Muscle of leg (tissue), 3 donors: ENCODE measurements at regions not wholly inside any gene's neighbourhood (a gene's known extent, or its start where the extent isn't known, plus 50 kb on each side); places are given as distances from the start of the nearest gene placed in this dataset.
A peak's percentile ranks its signal among the peaks of the same experiment; 100 is the strongest.

Source experiments
- DNase-seq: peaks from one replicate; pipeline ENCODE4 v3.0.0; 2013
- H3K27ac ChIP-seq: one replicate; pipeline ENCODE4 v1.5.1; 2013; ENCODE audit warnings: mild to moderate bottlenecking, low read length, control low read depth
- H3K27me3 ChIP-seq: one replicate; pipeline ENCODE4 v1.6.1; 2013; ENCODE audit warnings: low read length; ENCODE audit not compliant: control insufficient read depth, insufficient read depth
- H3K36me3 ChIP-seq: one replicate; pipeline ENCODE4 v1.6.1; 2013; ENCODE audit warnings: low read length; ENCODE audit not compliant: control insufficient read depth, insufficient read depth
- H3K4me1 ChIP-seq: one replicate; pipeline ENCODE4 v1.6.1; 2013; ENCODE audit warnings: low read length; ENCODE audit not compliant: control insufficient read depth, insufficient read depth
- H3K4me3 ChIP-seq: one replicate; pipeline ENCODE4 v1.5.1; 2013; ENCODE audit warnings: low read length, control low read depth
- H3K9me3 ChIP-seq: replicated peaks from 2 replicates; pipeline ENCODE4 v1.6.1; 2013; ENCODE audit warnings: low read depth, low read length; ENCODE audit not compliant: control insufficient read depth
- WGBS: methylation state at CpG from one replicate; pipeline ENCODE4 v1.1.5; 2013; ENCODE audit warnings: missing lambda C conversion rate; ENCODE audit not compliant: insufficient coverage; 5-methylcytosine and 5-hydroxymethylcytosine counted together

DNA sequence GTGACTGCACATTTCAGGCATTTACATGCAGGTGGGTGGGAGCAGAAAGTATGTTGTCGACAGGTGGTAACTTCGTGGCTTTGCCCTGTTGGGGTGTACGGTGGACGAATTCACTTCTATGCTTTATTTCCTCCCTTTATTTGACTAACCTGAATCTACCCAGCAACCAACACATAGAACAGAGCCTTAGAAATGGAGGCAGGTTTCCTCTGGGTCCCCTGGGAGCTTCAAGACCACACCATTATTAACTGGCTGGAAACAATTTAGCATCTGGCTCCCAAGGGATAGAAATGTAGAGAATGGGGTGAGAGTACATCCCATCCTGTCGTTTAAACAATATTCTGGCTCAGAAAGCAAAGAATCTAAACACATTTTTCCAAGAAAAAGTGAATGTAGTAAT is 244.4 kb downstream of the DLEU7 start:
- H3K36me3 ChIP-seq: no peaks in the 10 kb centered on the region
- H3K27ac ChIP-seq: no peak overlapping the region
- H3K9me3 ChIP-seq: no peaks in the 10 kb centered on the region
- WGBS: no CpG with 5 or more reads among the region's 5 CpGs
- peak; percentile 62 for DNase-seq
- no peak overlapping the region for H3K4me3 ChIP-seq
- H3K27me3 ChIP-seq: no peaks in the 10 kb centered on the region
- peaks cover 32% of the 10 kb centered on the region for H3K4me1 ChIP-seq

DNA sequence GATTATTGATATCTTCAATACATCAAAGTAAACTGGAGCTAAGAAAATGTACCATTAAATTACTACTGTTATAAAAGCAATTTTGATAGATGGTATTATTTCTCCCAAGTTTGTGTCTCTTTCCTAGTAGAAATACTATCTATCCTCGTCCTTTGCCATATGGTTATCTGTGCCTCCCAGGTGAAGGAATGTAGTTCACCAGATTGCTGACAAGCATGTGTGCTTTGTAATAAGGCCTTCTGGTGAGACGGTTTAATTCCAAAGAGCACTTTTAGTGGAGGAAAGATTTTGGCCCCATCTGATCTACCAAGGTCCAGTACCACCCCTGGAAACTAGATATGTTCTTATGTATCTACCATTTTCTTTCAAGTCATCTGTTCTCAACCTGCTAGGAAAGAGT is 243.6 kb downstream of the DLEU7 start:
- Histone ChIP-seq H3K27me3 (no peaks in the 10 kb centered on the region), H3K4me1 (peaks cover 25% of the 10 kb centered on the region), H3K27ac (no peak overlapping the region), H3K36me3 (no peaks in the 10 kb centered on the region), H3K4me3 (no peak overlapping the region), H3K9me3 (no peaks in the 10 kb centered on the region)
- DNase-seq: no peak
- WGBS: no CpG with 5 or more reads among the region's 2 CpGs

- DNase-seq: peak; percentile 84
- H3K4me1 ChIP-seq: peaks cover 7% of the 10 kb centered on the region
These were observed 235.1 kb downstream of the DLEU7 start for GRCh38 chr13:50608370-50608769.

DNA sequence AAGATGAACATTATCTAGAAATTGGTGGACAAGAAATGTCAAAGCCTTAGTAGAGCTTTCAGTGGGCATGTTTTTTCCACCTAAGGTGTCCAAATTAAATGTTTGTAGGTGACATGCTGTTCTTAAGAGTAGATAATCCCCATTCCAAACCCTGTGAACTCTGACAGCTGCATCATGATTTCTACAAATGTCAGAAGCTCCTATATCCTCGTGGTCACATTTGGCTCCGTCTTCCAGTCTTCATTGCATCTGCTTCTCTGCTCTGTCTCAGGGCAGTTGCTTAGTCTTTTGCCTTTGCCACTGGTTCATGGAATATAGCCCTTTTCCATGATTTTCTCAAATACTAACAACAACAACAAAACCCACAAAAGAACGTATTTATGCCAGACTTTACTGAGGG is 234.5 kb downstream of the DLEU7 start:
- no peaks in the 10 kb centered on the region for H3K27me3 ChIP-seq
- no peaks in the 10 kb centered on the region for H3K9me3 ChIP-seq
- no peaks in the 10 kb centered on the region for H3K36me3 ChIP-seq
- 50% methylated on average over 2 of the region's 3 CpGs for WGBS
- peaks cover 11% of the 10 kb centered on the region for H3K4me1 ChIP-seq
- H3K27ac ChIP-seq: peak overlapping the region; percentile 62
- H3K4me3 ChIP-seq: no peak overlapping the region
- DNase-seq: peak; percentile 69

More at GRCh38 chr13:50608370-50608769, 235.1 kb downstream of the DLEU7 start:
- peak overlapping the region; percentile 62 for H3K27ac ChIP-seq
- WGBS: 66% methylated on average over 3 of the region's 7 CpGs
- no peak overlapping the region for H3K4me3 ChIP-seq
- H3K27me3 ChIP-seq: no peaks in the 10 kb centered on the region
- H3K36me3 ChIP-seq: no peaks in the 10 kb centered on the region
- no peaks in the 10 kb centered on the region for H3K9me3 ChIP-seq

DNA sequence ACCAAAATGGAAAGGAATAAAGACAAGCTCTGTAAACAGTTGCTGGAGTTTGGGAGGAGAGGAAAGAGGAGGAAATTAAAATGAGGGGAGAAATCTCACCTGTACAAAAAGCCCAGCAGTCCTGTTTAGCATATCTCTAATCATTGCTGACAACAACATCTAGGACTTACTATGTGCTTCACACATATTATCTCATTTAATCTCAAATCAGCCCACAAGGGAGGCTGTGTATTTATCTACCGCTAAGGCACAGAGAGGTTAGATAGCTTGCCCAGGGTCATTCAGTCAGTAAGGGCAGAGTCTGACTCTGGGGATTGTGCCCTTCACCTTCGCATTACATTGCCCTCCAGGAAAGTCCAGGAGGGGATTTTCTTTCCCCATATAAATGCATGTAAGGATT is 233.3 kb downstream of the DLEU7 start:
- H3K4me1 ChIP-seq: peaks cover 11% of the 10 kb centered on the region
- H3K36me3 ChIP-seq: no peaks in the 10 kb centered on the region
- no peak for DNase-seq
- no peaks in the 10 kb centered on the region for H3K9me3 ChIP-seq
- H3K4me3 ChIP-seq: no peak overlapping the region
- no peaks in the 10 kb centered on the region for H3K27me3 ChIP-seq
- 80% methylated on average over 1 of the region's 2 CpGs for WGBS
- no peak overlapping the region for H3K27ac ChIP-seq

GRCh38 chr13:50611117-50611781 is 232.2 kb downstream of the DLEU7 start:
- peaks cover 11% of the 10 kb centered on the region for H3K4me1 ChIP-seq
- H3K27me3 ChIP-seq: no peaks in the 10 kb centered on the region
- H3K27ac ChIP-seq: no peak overlapping the region
- H3K9me3 ChIP-seq: no peaks in the 10 kb centered on the region
- H3K36me3 ChIP-seq: no peaks in the 10 kb centered on the region
- no peak for DNase-seq
- H3K4me3 ChIP-seq: no peak overlapping the region
- 87% methylated on average over 2 of the region's 5 CpGs for WGBS

DNA sequence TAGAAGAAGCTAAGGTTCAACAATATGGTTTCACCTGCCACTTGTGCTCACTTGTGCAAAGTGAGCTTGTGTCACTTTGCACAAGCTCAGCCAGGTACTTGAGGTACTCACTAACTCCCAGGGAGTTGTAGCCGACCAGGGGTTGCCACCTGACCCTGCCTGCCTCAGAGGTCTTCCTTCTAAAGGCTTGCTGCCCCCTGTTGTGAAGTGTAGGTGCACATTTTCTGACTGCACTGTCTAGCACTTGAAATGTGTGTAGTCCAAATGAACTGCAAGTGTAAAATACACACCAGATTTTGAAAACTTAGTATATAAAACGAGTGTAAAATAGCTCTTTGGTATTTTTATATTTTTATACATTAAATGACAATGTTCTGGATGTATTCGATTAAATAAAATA is 230.8 kb downstream of the DLEU7 start:
- Histone ChIP-seq H3K36me3 (no peaks in the 10 kb centered on the region), H3K27ac (no peak overlapping the region), H3K4me3 (no peak overlapping the region), H3K9me3 (no peaks in the 10 kb centered on the region), H3K27me3 (no peaks in the 10 kb centered on the region), H3K4me1 (peaks cover 11% of the 10 kb centered on the region)
- WGBS: 33% methylated on average over 1 of the region's 3 CpGs
- DNase-seq: no peak

DNA sequence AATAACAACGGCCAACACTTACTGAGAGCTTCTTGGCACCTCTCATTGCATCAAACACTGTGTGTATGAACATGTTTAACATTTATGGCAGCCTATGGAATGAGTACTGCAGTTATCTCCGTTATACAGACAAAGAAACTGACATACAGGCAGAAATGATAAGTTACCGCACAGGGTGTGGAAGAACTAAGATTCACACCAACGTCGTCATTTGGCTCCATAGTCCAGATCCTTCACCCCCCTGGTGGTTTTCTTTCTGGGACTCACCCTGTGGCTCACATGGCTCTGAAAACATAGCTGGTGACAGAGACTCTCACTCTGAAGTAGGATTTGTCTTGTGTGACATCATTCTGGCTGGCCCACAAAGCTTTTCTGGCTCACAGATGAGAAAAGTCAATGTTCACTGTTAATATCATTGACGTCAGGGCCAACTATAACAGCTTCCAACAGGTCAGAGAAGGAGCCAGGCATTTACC is 230.1 kb downstream of the DLEU7 start:
- 50% methylated on average over 2 of the region's 6 CpGs for WGBS
- peak; percentile 79 for DNase-seq
- Histone ChIP-seq H3K4me3 (no peak overlapping the region), H3K4me1 (peaks cover 8% of the 10 kb centered on the region), H3K27me3 (no peaks in the 10 kb centered on the region), H3K36me3 (no peaks in the 10 kb centered on the region), H3K27ac (no peak overlapping the region), H3K9me3 (no peaks in the 10 kb centered on the region)

DNA sequence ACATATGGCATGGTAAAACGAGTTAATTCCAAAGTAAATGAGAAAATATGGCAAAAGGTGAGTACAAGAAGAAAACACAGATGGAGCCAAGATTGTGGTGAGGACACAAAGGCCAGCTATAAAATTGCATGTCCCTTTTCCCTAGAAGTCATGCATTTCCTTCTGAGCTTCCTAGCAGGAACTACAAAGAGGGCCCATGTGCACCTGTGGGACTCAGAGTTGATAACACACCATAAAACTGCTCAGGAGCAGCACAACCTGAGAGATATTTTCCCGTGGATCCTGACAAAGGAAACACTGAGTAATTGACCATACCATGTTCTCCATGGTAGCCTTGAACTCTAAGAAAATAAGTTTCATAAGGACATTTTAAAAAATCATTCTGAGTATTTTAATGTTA is 228.3 kb downstream of the DLEU7 start:
- H3K36me3 ChIP-seq: no peaks in the 10 kb centered on the region
- H3K27ac ChIP-seq: no peak overlapping the region
- DNase-seq: no peak
- WGBS: 60% methylated on average over 1 of the region's 2 CpGs
- no peak overlapping the region for H3K4me3 ChIP-seq
- peaks cover 4% of the 10 kb centered on the region for H3K4me1 ChIP-seq
- no peaks in the 10 kb centered on the region for H3K27me3 ChIP-seq
- H3K9me3 ChIP-seq: no peaks in the 10 kb centered on the region

GRCh38 chr13:50616101-50616500 is 227.4 kb downstream of the DLEU7 start:
- peaks cover 4% of the 10 kb centered on the region for H3K4me1 ChIP-seq
- H3K9me3 ChIP-seq: no peaks in the 10 kb centered on the region
- WGBS: no CpG with 5 or more reads among the region's 2 CpGs
- no peaks in the 10 kb centered on the region for H3K27me3 ChIP-seq
- no peak overlapping the region for H3K27ac ChIP-seq
- no peaks in the 10 kb centered on the region for H3K36me3 ChIP-seq
- DNase-seq: no peak
- H3K4me3 ChIP-seq: no peak overlapping the region
